HFFc6 (cell line): ENCODE measurements at regions not wholly inside any gene's neighbourhood (a gene's known extent, or its start where the extent isn't known, plus 50 kb on each side); places are given as distances from the start of the nearest gene placed in this dataset.

Source experiments
- DNase-seq: peaks from one replicate; pipeline ENCODE4 v3.0.0-alpha.2; 2018
- H3K27ac Mint-ChIP-seq: 2 replicates; pipeline ENCODE4 v1.8.0; 2020; ENCODE audit warnings: mild to moderate bottlenecking, mixed read lengths
- H3K27me3 Mint-ChIP-seq: 2 replicates; pipeline ENCODE4 v1.8.0; 2021; ENCODE audit warnings: mild to moderate bottlenecking, moderate library complexity, mixed read lengths; ENCODE audit not compliant: insufficient read depth
- H3K36me3 Mint-ChIP-seq: 2 replicates; pipeline ENCODE4 v1.8.0; 2021; ENCODE audit warnings: low read depth, mixed read lengths
- H3K4me1 Mint-ChIP-seq: 2 replicates; pipeline ENCODE4 v1.8.0; 2020; ENCODE audit warnings: low read depth, mixed read lengths
- H3K4me3 Mint-ChIP-seq: 2 replicates; pipeline ENCODE4 v1.8.0; 2020; ENCODE audit warnings: mild to moderate bottlenecking, moderate library complexity, mixed read lengths
- H3K9me3 Mint-ChIP-seq: 2 replicates; pipeline ENCODE4 v1.8.0; 2020; ENCODE audit warnings: mild to moderate bottlenecking, mixed read lengths
- CTCF ChIP-seq: fragments of 200-600 bp; sonication (generic); IDR thresholded peaks from 2 replicates; pipeline ENCODE4 v1.5.0; 2021; ENCODE audit warnings: antibody characterized with exemption, mild to moderate bottlenecking

GRCh38 chr16:86727131-86727530, 148.8 kb downstream of the FOXL1 start:
- H3K36me3 Mint-ChIP-seq = no peaks in the 10 kb centered on the region
- no peak overlapping the region for H3K27ac Mint-ChIP-seq
- H3K27me3 Mint-ChIP-seq = peaks cover 39% of the 10 kb centered on the region
- DNase-seq = no peak
- no peak overlapping the region for H3K4me3 Mint-ChIP-seq
- peaks cover 19% of the 10 kb centered on the region; the same call in 1 of the 2 replicates for H3K4me1 Mint-ChIP-seq
- no peaks in the 10 kb centered on the region for H3K9me3 Mint-ChIP-seq
- TF ChIP-seq CTCF = no peak

GRCh38 chr16:86727632-86728031, 149.3 kb downstream of the FOXL1 start:
- peaks cover 39% of the 10 kb centered on the region for H3K27me3 Mint-ChIP-seq

GRCh38 chr16:86729686-86730085, 151.3 kb downstream of the FOXL1 start:
- Mint-ChIP-seq H3K9me3 (no peaks in the 10 kb centered on the region), H3K4me3 (no peak overlapping the region), H3K36me3 (no peaks in the 10 kb centered on the region), H3K27me3 (peaks cover 37% of the 10 kb centered on the region), H3K27ac (no peak overlapping the region), H3K4me1 (peaks cover 44% of the 10 kb centered on the region)
- no peak for DNase-seq
- no peak for TF ChIP-seq CTCF

More at GRCh38 chr16:86727632-86728031, 149.3 kb downstream of the FOXL1 start:
- H3K36me3 Mint-ChIP-seq = no peaks in the 10 kb centered on the region
- H3K27ac Mint-ChIP-seq = no peak overlapping the region
- no peak overlapping the region for H3K4me3 Mint-ChIP-seq
- H3K9me3 Mint-ChIP-seq = no peaks in the 10 kb centered on the region
- no peak for DNase-seq
- H3K4me1 Mint-ChIP-seq = peaks cover 24% of the 10 kb centered on the region
- TF ChIP-seq CTCF = no peak

GRCh38 chr16:86730086-86730485, 151.7 kb downstream of the FOXL1 start:
- Mint-ChIP-seq H3K27ac (no peak overlapping the region), H3K4me3 (no peak overlapping the region), H3K4me1 (peaks cover 47% of the 10 kb centered on the region), H3K36me3 (no peaks in the 10 kb centered on the region), H3K27me3 (peaks cover 37% of the 10 kb centered on the region), H3K9me3 (no peaks in the 10 kb centered on the region)
- no peak for DNase-seq
- no peak for TF ChIP-seq CTCF

- Mint-ChIP-seq H3K9me3 (no peaks in the 10 kb centered on the region), H3K36me3 (no peaks in the 10 kb centered on the region), H3K4me1 (peaks cover 47% of the 10 kb centered on the region)
These were observed 152.2 kb downstream of the FOXL1 start for GRCh38 chr16:86730597-86730996.

More at GRCh38 chr16:86730597-86730996, 152.2 kb downstream of the FOXL1 start:
- H3K27ac Mint-ChIP-seq = no peak overlapping the region
- H3K4me3 Mint-ChIP-seq = no peak overlapping the region
- DNase-seq = no peak
- H3K27me3 Mint-ChIP-seq = peaks cover 34% of the 10 kb centered on the region
- TF ChIP-seq CTCF = no peak
